SK-N-SH (cell line): ENCODE measurements at regions not wholly inside any gene's neighbourhood (a gene's known extent, or its start where the extent isn't known, plus 50 kb on each side); places are given as distances from the start of the nearest gene placed in this dataset.

Experiments used
- CTCF ChIA-PET: fragments of 300-600, 350-600 bp; formaldehyde crosslinking; extraction: SDS; loops from one replicate; lab custom pipeline; 2021; lab: Yijun Ruan, JAX
- POLR2A ChIA-PET: fragments of 350-600 bp; sonication (Branson Sonifier 250); formaldehyde crosslinking; extraction: SDS; loops from one replicate; lab custom pipeline; 2020; ENCODE audit warnings: antibody characterized with exemption, inconsistent platforms; lab: Yijun Ruan, JAX
- DNase-seq: peaks from one replicate; pipeline ENCODE4 v3.0.0; 2012
- H2AFZ ChIP-seq: fragments of 200-600 bp; sonication (generic); 2 replicates; pipeline ENCODE4 v1.8.1; 2016; ENCODE audit warnings: antibody characterized with exemption, mild to moderate bottlenecking, low read depth
- H3F3A ChIP-seq: fragments of 200-600 bp; sonication (generic); replicated peaks from 2 replicates; pipeline ENCODE3; 2016; ENCODE audit warnings: antibody characterized with exemption, mild to moderate bottlenecking; ENCODE audit not compliant: insufficient read depth
- H3K27ac ChIP-seq, 2 experiments: fragments of 200-500 bp in 1 of 2; fragments of 200-600 bp in 1 of 2; sonication (Bioruptor generic) in 1 of 2; sonication (generic), shearing (Covaris generic) in 1 of 2; 2 replicates each; pipeline versions ENCODE4 v1.5.1 to v1.6.1; 2014 to 2016; ENCODE audit warnings: low read depth in 2 of 2, inconsistent platforms in 1 of 2, low read length in 1 of 2, mild to moderate bottlenecking in 1 of 2, mixed read lengths in 1 of 2
- H3K27me3 ChIP-seq: fragments of 200-600 bp; sonication (generic), shearing (Covaris generic); 2 replicates; pipeline ENCODE4 v1.6.1; 2016; ENCODE audit warnings: mixed run types; ENCODE audit not compliant: insufficient read depth
- H3K36me3 ChIP-seq, 2 experiments: fragments of 200-500 bp in 1 of 2; fragments of 200-600 bp in 1 of 2; sonication (Bioruptor generic) in 1 of 2; sonication (generic) in 1 of 2; replicated peaks in 1 of 2; 2 replicates each; pipeline versions ENCODE3 to v1.5.1; 2014 to 2016; ENCODE audit warnings: low read length in 1 of 2, mild to moderate bottlenecking in 1 of 2; ENCODE audit not compliant: insufficient read depth in 2 of 2, control insufficient read depth in 1 of 2
- H3K4me1 ChIP-seq, 2 experiments: fragments of 200-500 bp in 1 of 2; fragments of 200-600 bp in 1 of 2; sonication (Bioruptor generic) in 1 of 2; sonication (generic), shearing (Covaris generic) in 1 of 2; 2 replicates each; pipeline versions ENCODE4 v1.5.1 to v1.6.1; 2014 to 2016; ENCODE audit warnings: low read depth in 1 of 2, low read length in 1 of 2, mixed run types in 1 of 2; ENCODE audit not compliant: insufficient read depth in 2 of 2, control insufficient read depth in 1 of 2
- H3K4me2 ChIP-seq: fragments of 200-600 bp; sonication (generic), shearing (Covaris generic); 2 replicates; pipeline ENCODE4 v1.6.1; 2017; ENCODE audit warnings: mixed run types
- H3K4me3 ChIP-seq, 2 experiments: fragments of 200-500 bp in 1 of 2; fragments of 200-600 bp in 1 of 2; sonication (Bioruptor generic) in 1 of 2; sonication (generic), shearing (Covaris generic) in 1 of 2; 2 replicates each; pipeline versions ENCODE4 v1.5.1 to v1.8.1; 2014 to 2016; ENCODE audit warnings: low read depth in 2 of 2, inconsistent platforms in 1 of 2, low read length in 1 of 2, mild to moderate bottlenecking in 1 of 2, mixed read lengths in 1 of 2, moderate library complexity in 1 of 2
- H3K79me2 ChIP-seq: fragments of 200-600 bp; sonication (generic); 2 replicates; pipeline ENCODE4 v1.8.1; 2017; ENCODE audit warnings: mild to moderate bottlenecking; ENCODE audit not compliant: insufficient read depth
- H3K9ac ChIP-seq: fragments of 200-600 bp; sonication (generic); 2 replicates; pipeline ENCODE4 v1.6.1; 2017; ENCODE audit warnings: mixed run types
- H3K9me2 ChIP-seq: fragments of 200-600 bp; sonication (generic); 2 replicates; pipeline ENCODE4 v1.6.1; 2017; ENCODE audit warnings: mixed run types
- H3K9me3 ChIP-seq: fragments of 200-600 bp; sonication (generic); 2 replicates; pipeline ENCODE4 v1.6.1; 2017; ENCODE audit warnings: mixed run types, mild to moderate bottlenecking, moderate library complexity
- H4K20me1 ChIP-seq: fragments of 200-600 bp; sonication (generic); 2 replicates; pipeline ENCODE4 v1.6.1; 2017; ENCODE audit warnings: mild to moderate bottlenecking, mixed run types; ENCODE audit not compliant: insufficient read depth
- CHD2 ChIP-seq: fragments of 150-350 bp; IDR thresholded peaks from 2 replicates; pipeline ENCODE4 v1.6.1; 2018; ENCODE audit warnings: low read length; ENCODE audit not compliant: partially characterized antibody
- ELF1 ChIP-seq: IDR thresholded peaks from 2 replicates; pipeline ENCODE4 v1.4.0; 2012
- EZH2phosphoT487 ChIP-seq: fragments of 200-600 bp; sonication (generic); IDR thresholded peaks from 2 replicates; pipeline ENCODE4 v1.6.1; 2017; ENCODE audit warnings: low read depth, mixed run types, mild to moderate bottlenecking, antibody characterized with exemption, moderate library complexity, borderline replicate concordance
- MXI1 ChIP-seq: IDR thresholded peaks from 2 replicates; pipeline ENCODE4 v1.6.1; 2012; ENCODE audit warnings: mild to moderate bottlenecking, low read depth, low read length, improper control_type of control experiment
- NFIC ChIP-seq: IDR thresholded peaks from 2 replicates; pipeline ENCODE4 v1.4.0; 2012; ENCODE audit warnings: borderline replicate concordance
- POLR2AphosphoS5 ChIP-seq: IDR thresholded peaks from 2 replicates; pipeline ENCODE4 v1.6.1; 2012; ENCODE audit warnings: low read depth, low read length
- TCF12 ChIP-seq: IDR thresholded peaks from 2 replicates; pipeline ENCODE4 v1.4.0; 2012
- whole genome bisulfite sequencing: methylation state at CpG from one replicate; pipeline ENCODE4 v1.1.6; 2017; ENCODE audit warnings: low lambda C conversion rate; 5-methylcytosine and 5-hydroxymethylcytosine counted together
- TF ChIP-seq, protein P1 (sequence below): IDR thresholded peaks from 2 replicates; pipeline ENCODE4 v1.6.1; 2012; ENCODE audit warnings: mild to moderate bottlenecking, low read depth, low read length, moderate library complexity
- TF ChIP-seq, protein P2 (sequence below): fragments of 200-600 bp; sonication (generic); IDR thresholded peaks from 2 replicates; pipeline ENCODE4 v1.6.1; 2017; ENCODE audit warnings: antibody characterized with exemption, mild to moderate bottlenecking, moderate library complexity
- TF ChIP-seq, protein P3 (sequence below): IDR thresholded peaks from 2 replicates; pipeline ENCODE4 v1.4.0; 2012; ENCODE audit warnings: low read depth
- TF ChIP-seq, protein P4 (sequence below): IDR thresholded peaks from 2 replicates; pipeline ENCODE4 v1.4.0; 2012; ENCODE audit warnings: low read depth, borderline replicate concordance
- TF ChIP-seq, protein P5 (sequence below): fragments of 150-350 bp; IDR thresholded peaks from 2 replicates; pipeline ENCODE4 v1.6.1; 2016; ENCODE audit warnings: mild to moderate bottlenecking, low read depth, low read length

DNA sequence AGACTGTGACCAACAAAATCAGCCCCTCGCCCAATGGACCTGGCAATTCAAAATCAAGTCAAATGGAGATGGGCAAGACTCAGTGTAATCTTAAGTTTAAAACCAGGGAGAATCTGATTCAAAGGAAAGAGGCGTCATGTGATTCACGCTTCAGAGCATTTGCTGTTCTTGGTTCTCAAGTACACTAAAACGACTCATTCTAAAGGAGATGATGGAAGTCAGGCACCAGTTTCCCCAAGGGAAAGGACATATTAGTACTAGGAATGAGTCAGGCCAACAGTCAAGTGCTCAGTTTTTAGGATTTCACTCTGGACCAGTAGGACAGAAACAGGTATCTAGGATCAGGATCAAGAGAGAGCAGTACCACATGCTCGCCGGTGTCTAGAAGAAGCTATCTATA lies 429.6 kb downstream of the PLPP3 start:
- no peak overlapping the region for H3K27ac ChIP-seq
- WGBS, result 77% methylated on average over 5 of the region's 6 CpGs
- no peaks in the 10 kb centered on the region for H3K9me3 ChIP-seq
- peaks cover 4% of the 10 kb centered on the region for H3F3A ChIP-seq
- H3K4me3 ChIP-seq, result no peak overlapping the region
- H3K27me3 ChIP-seq, result no peaks in the 10 kb centered on the region
- H3K9ac ChIP-seq, result no peak overlapping the region
- DNase-seq, result no peak
- H4K20me1 ChIP-seq, result no peaks in the 10 kb centered on the region
- no peak overlapping the region for H2AFZ ChIP-seq
- TF ChIP-seq EZH2phosphoT487 (no peak), TCF12 (no peak), MXI1 (no peak), POLR2AphosphoS5 (no peak), CHD2 (no peak), NFIC (no peak), ELF1 (no peak)
- TF ChIP-seq, protein P1, sequence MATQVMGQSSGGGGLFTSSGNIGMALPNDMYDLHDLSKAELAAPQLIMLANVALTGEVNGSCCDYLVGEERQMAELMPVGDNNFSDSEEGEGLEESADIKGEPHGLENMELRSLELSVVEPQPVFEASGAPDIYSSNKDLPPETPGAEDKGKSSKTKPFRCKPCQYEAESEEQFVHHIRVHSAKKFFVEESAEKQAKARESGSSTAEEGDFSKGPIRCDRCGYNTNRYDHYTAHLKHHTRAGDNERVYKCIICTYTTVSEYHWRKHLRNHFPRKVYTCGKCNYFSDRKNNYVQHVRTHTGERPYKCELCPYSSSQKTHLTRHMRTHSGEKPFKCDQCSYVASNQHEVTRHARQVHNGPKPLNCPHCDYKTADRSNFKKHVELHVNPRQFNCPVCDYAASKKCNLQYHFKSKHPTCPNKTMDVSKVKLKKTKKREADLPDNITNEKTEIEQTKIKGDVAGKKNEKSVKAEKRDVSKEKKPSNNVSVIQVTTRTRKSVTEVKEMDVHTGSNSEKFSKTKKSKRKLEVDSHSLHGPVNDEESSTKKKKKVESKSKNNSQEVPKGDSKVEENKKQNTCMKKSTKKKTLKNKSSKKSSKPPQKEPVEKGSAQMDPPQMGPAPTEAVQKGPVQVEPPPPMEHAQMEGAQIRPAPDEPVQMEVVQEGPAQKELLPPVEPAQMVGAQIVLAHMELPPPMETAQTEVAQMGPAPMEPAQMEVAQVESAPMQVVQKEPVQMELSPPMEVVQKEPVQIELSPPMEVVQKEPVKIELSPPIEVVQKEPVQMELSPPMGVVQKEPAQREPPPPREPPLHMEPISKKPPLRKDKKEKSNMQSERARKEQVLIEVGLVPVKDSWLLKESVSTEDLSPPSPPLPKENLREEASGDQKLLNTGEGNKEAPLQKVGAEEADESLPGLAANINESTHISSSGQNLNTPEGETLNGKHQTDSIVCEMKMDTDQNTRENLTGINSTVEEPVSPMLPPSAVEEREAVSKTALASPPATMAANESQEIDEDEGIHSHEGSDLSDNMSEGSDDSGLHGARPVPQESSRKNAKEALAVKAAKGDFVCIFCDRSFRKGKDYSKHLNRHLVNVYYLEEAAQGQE, result no peak
- TF ChIP-seq, protein P2, sequence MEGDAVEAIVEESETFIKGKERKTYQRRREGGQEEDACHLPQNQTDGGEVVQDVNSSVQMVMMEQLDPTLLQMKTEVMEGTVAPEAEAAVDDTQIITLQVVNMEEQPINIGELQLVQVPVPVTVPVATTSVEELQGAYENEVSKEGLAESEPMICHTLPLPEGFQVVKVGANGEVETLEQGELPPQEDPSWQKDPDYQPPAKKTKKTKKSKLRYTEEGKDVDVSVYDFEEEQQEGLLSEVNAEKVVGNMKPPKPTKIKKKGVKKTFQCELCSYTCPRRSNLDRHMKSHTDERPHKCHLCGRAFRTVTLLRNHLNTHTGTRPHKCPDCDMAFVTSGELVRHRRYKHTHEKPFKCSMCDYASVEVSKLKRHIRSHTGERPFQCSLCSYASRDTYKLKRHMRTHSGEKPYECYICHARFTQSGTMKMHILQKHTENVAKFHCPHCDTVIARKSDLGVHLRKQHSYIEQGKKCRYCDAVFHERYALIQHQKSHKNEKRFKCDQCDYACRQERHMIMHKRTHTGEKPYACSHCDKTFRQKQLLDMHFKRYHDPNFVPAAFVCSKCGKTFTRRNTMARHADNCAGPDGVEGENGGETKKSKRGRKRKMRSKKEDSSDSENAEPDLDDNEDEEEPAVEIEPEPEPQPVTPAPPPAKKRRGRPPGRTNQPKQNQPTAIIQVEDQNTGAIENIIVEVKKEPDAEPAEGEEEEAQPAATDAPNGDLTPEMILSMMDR, result no peak
- TF ChIP-seq, protein P3, sequence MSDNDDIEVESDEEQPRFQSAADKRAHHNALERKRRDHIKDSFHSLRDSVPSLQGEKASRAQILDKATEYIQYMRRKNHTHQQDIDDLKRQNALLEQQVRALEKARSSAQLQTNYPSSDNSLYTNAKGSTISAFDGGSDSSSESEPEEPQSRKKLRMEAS, result no peak
- TF ChIP-seq, protein P4, sequence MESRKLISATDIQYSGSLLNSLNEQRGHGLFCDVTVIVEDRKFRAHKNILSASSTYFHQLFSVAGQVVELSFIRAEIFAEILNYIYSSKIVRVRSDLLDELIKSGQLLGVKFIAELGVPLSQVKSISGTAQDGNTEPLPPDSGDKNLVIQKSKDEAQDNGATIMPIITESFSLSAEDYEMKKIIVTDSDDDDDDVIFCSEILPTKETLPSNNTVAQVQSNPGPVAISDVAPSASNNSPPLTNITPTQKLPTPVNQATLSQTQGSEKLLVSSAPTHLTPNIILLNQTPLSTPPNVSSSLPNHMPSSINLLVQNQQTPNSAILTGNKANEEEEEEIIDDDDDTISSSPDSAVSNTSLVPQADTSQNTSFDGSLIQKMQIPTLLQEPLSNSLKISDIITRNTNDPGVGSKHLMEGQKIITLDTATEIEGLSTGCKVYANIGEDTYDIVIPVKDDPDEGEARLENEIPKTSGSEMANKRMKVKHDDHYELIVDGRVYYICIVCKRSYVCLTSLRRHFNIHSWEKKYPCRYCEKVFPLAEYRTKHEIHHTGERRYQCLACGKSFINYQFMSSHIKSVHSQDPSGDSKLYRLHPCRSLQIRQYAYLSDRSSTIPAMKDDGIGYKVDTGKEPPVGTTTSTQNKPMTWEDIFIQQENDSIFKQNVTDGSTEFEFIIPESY, result no peak
- TF ChIP-seq, protein P5, sequence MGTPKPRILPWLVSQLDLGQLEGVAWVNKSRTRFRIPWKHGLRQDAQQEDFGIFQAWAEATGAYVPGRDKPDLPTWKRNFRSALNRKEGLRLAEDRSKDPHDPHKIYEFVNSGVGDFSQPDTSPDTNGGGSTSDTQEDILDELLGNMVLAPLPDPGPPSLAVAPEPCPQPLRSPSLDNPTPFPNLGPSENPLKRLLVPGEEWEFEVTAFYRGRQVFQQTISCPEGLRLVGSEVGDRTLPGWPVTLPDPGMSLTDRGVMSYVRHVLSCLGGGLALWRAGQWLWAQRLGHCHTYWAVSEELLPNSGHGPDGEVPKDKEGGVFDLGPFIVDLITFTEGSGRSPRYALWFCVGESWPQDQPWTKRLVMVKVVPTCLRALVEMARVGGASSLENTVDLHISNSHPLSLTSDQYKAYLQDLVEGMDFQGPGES, result no peak
- POLR2A ChIA-PET, result no interaction called here
- no peak overlapping the region for H3K4me2 ChIP-seq
- H3K79me2 ChIP-seq, result no peaks in the 10 kb centered on the region
- H3K4me1 ChIP-seq, result peaks cover 4 to 7% of the 10 kb centered on the region in 2 experiments; a peak in 3 of 4 replicates
- CTCF ChIA-PET, result no interaction called here
- no peaks in the 10 kb centered on the region for H3K36me3 ChIP-seq
- H3K9me2 ChIP-seq, result no peaks in the 10 kb centered on the region
